ENCODE measurements at regions not wholly inside any gene's neighbourhood (a gene's known extent, or its start where the extent isn't known, plus 50 kb on each side); places are given as distances from the start of the nearest gene placed in this dataset.

DNA sequence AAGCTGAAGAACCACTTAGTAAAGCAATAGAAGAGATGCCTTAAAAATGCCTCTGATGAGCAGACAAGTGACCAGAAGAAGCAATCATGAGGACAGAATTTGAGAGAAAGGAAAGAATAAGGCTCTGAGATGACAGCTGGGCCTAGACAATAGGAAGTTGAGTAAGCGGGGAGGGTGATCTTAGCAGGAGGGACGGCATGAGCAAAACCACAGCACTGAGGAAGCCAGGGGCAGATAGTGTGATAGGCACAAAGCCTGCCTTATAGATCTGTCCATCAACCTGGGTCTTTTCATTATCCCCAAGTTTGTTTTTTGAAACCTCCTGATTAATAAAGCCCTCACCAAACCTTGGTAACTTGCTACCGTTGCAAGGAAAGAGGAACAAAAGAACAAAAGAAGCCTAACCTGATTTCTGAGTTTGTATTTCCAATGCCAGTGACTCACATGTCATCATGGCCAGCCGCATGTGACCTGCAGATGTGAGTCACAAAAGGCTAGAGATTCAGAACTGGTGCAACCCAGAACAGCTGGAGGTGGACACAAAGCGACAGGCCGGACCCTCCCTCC, 55.7 kb upstream of the PPARGC1A start:
- TF ChIP-seq, protein P1, sequence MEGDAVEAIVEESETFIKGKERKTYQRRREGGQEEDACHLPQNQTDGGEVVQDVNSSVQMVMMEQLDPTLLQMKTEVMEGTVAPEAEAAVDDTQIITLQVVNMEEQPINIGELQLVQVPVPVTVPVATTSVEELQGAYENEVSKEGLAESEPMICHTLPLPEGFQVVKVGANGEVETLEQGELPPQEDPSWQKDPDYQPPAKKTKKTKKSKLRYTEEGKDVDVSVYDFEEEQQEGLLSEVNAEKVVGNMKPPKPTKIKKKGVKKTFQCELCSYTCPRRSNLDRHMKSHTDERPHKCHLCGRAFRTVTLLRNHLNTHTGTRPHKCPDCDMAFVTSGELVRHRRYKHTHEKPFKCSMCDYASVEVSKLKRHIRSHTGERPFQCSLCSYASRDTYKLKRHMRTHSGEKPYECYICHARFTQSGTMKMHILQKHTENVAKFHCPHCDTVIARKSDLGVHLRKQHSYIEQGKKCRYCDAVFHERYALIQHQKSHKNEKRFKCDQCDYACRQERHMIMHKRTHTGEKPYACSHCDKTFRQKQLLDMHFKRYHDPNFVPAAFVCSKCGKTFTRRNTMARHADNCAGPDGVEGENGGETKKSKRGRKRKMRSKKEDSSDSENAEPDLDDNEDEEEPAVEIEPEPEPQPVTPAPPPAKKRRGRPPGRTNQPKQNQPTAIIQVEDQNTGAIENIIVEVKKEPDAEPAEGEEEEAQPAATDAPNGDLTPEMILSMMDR (conservative IDR thresholded peaks at IDR 0.05; ENCODE audit: low read depth, low read length), result no peak
- no peak for TF ChIP-seq EZH2 (IDR thresholded peaks at IDR 0.05; ENCODE audit: low read length, unreplicated experiment)
